ENCODE measurements at regions not wholly inside any gene's neighbourhood (a gene's known extent, or its start where the extent isn't known, plus 50 kb on each side); places are given as distances from the start of the nearest gene placed in this dataset.
A peak's percentile ranks its signal among the peaks of the same experiment; 100 is the strongest.

DNA sequence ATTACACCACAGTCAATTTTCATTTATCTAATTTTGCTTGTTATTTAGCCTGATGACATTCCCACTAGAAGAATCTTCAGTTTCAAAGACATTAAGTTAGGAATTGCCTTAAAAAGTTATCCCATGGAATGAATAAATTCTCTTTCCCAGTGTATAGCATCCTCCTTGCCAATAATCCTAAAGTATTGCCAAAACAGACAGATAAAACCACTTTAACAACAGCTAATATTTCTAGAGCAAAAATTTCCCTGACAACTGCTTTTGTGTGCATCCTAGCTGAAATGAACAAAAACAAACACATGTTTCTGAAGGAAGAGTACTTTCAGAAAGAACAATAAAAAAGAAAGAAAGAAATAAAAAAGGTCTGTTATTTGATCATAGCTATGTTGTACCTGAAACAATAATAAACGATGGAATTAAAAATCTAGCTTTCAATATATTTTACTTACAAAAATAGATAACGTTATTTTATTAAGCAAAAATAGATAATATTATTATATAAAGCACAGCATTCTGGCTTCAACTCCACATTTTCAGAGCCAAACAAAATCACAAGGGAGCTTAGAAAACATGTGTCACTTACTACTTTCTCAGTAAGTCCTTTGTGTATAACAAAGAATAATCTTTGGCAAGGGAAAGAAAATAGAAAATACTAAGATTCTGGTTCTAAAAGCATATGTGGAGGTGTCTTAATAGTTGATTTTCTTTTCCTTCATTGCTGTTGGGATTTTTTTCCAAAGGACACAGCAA, 939.0 kb upstream of the CRIM1 start:
- FAIRE-seq, result no peak

DNA sequence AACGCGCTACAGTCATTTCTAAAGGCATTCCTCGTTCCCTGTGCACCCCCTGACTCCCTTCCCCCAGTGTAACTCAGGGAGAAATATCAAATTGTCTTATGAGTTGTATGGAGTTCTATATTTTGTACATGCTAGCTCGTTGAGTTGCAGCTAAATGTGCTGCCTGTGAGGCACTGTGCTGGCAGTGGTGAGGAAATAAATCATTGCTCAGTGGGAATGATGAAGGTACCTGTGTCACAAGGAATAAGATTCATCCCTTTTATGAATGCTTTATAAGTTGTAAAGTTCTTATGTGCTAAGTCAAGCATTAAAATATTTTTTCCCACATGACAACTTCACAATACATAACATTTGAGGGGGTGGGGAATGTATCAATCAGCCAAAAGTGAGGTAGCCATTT, 939.6 kb upstream of the CRIM1 start:
- no peak for FAIRE-seq

- no peak for FAIRE-seq
Measured at GRCh38 chr2:35415282-35415681, 940.3 kb upstream of the CRIM1 start.

DNA sequence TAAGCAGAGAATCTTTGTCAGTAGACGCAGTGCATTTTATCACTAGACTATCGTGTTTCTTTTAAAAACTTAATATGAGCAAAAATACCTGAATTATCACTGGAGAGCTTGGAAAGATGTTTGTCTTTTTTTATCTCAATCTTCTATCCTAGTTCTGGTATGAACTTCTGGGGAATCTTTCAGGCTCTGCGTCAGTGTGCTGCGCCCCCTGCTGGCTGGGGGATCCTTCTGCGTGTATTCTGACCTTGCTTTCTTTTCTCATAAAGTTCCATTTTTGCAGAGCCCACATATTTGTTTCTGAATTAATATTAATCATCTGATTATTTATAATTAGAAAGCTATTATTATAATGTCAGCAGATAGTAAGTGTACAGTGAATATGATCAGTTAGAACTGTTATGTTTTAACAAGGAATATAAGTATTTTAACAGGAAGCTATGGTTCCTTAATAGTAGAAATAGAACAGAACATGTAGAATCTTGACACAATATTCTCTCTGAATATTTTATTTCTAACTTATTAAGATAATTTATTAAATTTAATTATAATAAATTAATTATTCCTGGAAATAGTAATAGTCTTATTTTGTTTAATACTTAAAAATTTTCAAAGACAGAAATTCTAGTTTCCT, 945.0 kb upstream of the CRIM1 start:
- FAIRE-seq, result peak; percentile 86

GRCh38 chr2:35409762-35410161, 945.8 kb upstream of the CRIM1 start:
- no peak for FAIRE-seq

DNA sequence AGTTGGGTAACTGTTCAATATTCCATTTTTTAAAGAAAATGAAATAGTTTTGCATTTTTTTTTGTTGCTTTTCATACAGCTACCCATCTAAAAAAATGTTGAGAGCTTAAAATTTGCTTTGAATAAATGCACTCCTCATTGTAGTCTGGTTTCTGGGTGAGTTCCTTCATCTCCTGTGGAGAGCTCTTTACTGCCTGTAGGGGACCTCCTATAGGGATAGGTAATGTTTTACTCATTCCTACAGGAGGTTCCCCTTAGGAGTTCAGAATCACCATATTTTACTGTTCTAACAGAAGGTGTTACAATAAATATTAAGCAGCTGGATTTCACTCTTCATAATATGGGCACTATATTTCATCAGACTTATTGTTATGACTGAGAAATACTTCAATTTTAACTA, 947.3 kb upstream of the CRIM1 start:
- FAIRE-seq, result no peak

- FAIRE-seq, result no peak
Measured at GRCh38 chr2:35391736-35392442, 963.7 kb upstream of the CRIM1 start.

GRCh38 chr2:35378791-35379190, 976.8 kb upstream of the CRIM1 start:
- no peak for FAIRE-seq

- FAIRE-seq, result no peak
Measured at GRCh38 chr2:35374845-35375244, 980.7 kb upstream of the CRIM1 start.

DNA sequence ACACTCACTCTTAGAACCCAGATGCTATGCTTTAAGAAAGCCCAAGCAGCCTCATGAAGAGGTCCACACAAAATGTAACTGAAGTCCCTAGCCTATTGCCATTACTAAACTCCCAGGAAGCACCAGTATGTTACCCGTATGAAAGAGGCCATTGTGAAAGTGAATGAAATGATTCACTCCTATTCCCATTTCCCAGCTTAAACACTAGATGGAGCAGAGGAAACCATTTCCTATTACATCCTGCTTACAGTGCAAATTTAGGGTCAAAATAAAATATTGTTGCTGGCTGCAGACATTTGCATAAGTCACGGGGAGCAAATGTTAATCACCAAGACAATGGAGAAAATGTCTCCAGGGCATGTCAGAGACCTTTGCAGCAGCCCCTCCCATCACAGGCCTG, 989.7 kb upstream of the CRIM1 start:
- FAIRE-seq, result no peak

GRCh38 chr2:35356332-35356731, 999.2 kb upstream of the CRIM1 start:
- FAIRE-seq, result no peak

DNA sequence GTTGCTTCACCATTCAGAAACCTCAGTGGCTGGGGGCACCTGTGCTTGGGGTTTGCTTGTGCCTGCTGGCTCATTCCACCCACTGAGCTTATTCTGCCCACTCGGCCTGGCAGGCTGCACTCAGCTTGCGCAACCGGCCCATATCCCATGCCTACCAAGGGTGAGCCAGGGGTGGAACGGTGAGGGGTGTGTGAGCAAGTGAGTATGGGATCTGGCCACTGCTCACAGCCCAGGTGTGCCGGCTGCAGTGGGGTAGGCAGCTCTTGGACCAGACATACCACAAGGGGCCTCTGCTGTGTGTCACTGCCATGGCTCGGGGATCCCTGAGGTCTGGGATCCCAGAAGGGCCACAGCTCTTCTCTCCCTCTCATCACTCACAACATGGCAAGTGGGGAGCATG, 1000.5 kb upstream of the CRIM1 start:
- FAIRE-seq, result no peak

DNA sequence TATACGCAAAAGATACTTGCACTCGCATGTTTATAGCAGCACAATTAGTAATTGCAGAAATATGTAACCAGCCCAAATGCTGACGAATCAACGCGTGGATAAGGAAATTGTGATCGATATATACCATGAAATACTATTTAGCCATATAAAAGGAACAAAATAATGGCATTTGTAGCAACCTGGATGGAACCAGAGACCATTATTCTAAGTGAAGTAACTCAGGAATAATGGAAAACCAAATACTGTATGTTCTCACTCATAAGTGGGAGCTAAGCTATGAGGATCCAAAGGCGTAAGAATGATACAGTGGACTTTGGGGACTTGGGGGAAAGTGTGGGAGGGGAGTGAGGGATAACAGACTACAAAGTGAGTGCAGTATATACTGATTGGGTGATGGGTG, 1008.0 kb upstream of the CRIM1 start:
- FAIRE-seq, result no peak

DNA sequence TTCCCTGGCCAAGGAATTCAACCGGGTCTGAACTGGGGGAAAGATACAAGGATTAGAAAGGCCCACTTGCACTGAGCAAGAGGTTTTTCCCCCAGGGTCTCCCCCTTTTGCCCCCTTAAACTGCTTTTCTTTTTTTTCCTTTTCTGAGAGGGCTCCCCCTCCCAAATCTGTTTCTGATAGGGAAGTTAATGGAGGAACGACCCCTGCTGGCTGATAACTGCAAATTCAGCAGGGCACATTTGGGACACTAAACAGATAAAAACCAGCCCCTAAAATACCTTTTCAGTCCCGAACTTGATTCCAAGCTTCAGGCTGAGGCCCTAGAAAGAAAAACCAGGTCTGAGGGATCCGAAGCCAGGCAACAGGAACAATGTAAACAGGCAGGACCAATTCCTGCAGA, 1012.4 kb upstream of the CRIM1 start:
- FAIRE-seq, result no peak

DNA sequence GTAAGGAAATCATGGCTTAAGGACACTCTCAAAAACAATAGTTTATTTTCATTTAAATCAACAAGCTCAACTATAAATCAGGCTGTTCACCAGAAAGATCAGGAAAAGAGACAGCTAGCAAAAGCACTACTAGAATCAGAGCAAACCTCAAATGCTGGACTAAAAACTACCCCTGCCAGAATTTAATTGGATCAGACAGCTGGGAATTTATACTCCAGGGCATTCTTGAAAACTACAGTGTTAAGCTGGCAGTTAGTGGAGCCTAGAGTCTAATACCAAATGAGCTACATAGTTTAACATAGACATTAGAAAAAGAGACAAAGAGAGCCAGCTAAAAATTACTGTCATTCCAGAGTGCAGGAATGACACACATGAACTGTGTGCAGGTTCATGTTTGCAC, 1016.4 kb upstream of the CRIM1 start:
- no peak for FAIRE-seq

GRCh38 chr2:35337922-35338321, 1017.7 kb upstream of the CRIM1 start:
- no peak for FAIRE-seq

- no peak for FAIRE-seq
Measured at GRCh38 chr2:35314049-35314448, 1041.5 kb upstream of the CRIM1 start.

DNA sequence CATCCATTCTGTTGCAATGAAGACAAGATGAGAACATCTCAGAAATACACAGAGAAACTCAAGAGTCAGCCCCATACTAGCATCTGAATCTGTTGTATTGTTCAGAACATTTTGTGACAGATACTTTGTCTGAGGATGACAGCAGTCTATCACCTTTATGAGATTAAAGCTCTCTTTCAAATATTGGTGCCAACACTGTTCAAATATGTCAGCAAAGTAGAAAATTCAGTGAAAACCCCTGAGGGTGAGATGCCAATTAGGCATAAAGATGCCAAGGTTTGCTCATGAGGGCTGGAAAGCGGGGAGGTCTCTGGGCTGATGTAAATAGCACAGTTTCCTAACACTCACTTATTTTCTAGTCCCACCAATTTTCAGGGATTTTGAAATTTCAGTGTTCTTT, 1054.2 kb upstream of the CRIM1 start:
- no peak for FAIRE-seq

DNA sequence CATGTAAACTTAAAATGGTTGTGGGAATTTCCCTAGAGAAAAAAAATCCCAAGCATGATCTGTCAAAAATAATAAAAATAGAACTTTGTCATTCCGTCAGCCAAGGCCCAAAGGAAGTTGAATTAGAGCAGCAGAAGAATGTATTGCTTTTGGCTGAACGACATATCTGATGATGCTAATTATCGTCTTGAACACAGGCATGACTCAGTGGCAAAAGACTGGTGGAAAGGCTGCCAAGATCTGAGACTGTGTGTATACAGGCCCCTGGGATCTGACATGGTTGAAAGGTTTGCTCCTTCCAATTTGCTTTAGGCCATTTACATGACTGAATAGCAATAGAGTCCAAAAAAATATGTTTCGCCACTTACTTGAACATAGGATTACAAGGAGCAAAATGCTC, 1057.1 kb upstream of the CRIM1 start:
- FAIRE-seq, result no peak

- no peak for FAIRE-seq
Measured at GRCh38 chr2:35297403-35297802, 1058.2 kb upstream of the CRIM1 start.

DNA sequence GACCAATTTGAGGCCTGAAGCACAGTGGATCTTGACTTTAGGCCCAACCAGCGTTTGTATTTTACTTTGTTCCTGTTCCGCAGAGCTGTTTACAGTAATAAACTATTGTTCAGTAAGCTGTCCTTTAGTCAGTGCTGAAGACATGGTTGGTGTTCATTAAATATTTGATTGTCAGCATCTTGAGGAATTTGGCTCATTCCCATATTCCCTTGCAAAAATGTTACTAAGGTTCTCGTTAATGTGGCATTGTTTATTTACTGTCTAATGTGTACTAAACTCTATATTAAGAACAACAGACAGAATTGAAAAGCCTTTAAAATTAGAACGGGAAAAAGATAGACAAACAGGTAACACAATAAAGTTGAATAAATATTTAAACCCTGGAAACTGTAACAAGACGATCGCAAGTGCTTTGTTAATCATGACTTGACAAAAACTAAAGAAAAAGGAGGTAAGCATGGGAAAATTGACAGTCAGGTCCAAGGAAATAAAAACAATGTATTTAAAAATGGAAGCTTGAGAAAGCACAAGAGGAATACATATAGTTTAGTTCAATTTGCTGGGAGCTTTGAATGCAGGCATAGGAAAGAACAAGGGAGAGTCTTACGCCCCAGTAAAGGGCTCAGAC, 1060.8 kb upstream of the CRIM1 start:
- no peak for FAIRE-seq

- FAIRE-seq, result no peak
Measured at GRCh38 chr2:35293261-35293660, 1062.3 kb upstream of the CRIM1 start.

- no peak for FAIRE-seq
Measured at GRCh38 chr2:35292199-35292598, 1063.4 kb upstream of the CRIM1 start.

DNA sequence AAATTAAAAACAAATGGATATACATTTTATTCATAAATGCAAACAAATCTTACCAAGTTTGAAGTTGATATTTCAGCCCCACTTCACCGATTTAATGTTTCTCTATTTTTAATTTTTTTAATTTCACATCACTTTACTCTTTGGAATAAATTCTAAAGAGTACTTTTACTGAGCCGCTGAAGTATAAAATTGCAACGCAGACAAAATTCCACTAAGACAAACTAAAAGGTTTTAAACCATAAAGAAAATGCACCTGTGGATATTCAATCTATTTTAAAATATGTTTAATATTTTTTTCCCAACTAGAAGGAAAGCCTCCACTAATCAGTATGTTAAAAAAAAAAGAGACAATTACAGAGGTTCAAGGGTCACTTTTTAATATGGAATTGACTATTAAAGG, 1073.9 kb upstream of the CRIM1 start:
- FAIRE-seq, result no peak

Data from colon (tissue), 2 donors.